ENCODE measurements at regions not wholly inside any gene's neighbourhood (a gene's known extent, or its start where the extent isn't known, plus 50 kb on each side); places are given as distances from the start of the nearest gene placed in this dataset.

GRCh38 chr2:215571689-215572088, 135.8 kb upstream of the FN1 start:
- TF ChIP-seq CTCF (IDR thresholded peaks at IDR 0.05; ENCODE audit: low read length) (no peak), EZH2 (IDR thresholded peaks at IDR 0.05; ENCODE audit: borderline replicate concordance, low read length) (no peak)
